Keratinocyte (primary cell): ENCODE measurements at regions not wholly inside any gene's neighbourhood (a gene's known extent, or its start where the extent isn't known, plus 50 kb on each side); places are given as distances from the start of the nearest gene placed in this dataset.

Source experiments
- DNase-seq: peaks from one replicate; pipeline ENCODE4 v3.0.0-alpha.2; 2011; ENCODE audit warnings: low read depth, missing footprints, low spot score
- FAIRE-seq: peaks from 2 replicates; lab custom pipeline; 2011; peaks lifted over from hg19 to GRCh38; lab: Jason Lieb, UNC
- H2AFZ ChIP-seq: 2 replicates; pipeline ENCODE4 v1.6.0; 2012; ENCODE audit warnings: low read length, control low read depth, inconsistent platforms; ENCODE audit not compliant: control insufficient read depth
- H3K27ac ChIP-seq: 2 replicates; pipeline ENCODE4 v1.5.1; 2011; ENCODE audit warnings: low read length; ENCODE audit not compliant: control insufficient read depth, insufficient read depth
- H3K27me3 ChIP-seq: 3 replicates; pipeline ENCODE4 v1.6.0; 2011; ENCODE audit warnings: low read length; ENCODE audit not compliant: control insufficient read depth, insufficient read depth; ENCODE audit errors: extremely low read depth
- H3K36me3 ChIP-seq, 2 experiments: 2 replicates in 1 of 2; 3 replicates in 1 of 2; pipeline ENCODE4 v1.5.1; 2011; ENCODE audit warnings: low read length in 2 of 2, mild to moderate bottlenecking in 1 of 2; ENCODE audit not compliant: control insufficient read depth in 2 of 2, insufficient read depth in 2 of 2; ENCODE audit errors: extremely low read depth in 1 of 2
- H3K4me1 ChIP-seq: 3 replicates; pipeline ENCODE4 v1.5.1; 2011; ENCODE audit warnings: low read length; ENCODE audit not compliant: control insufficient read depth, insufficient read depth; ENCODE audit errors: extremely low read depth
- H3K4me2 ChIP-seq: 3 replicates; pipeline ENCODE4 v1.6.0; 2011; ENCODE audit warnings: low read depth, low read length; ENCODE audit not compliant: control insufficient read depth, insufficient read depth; ENCODE audit errors: extremely low read depth
- H3K4me3 ChIP-seq, 3 experiments: fragments of 200-600 bp in 1 of 3; sonication (generic) in 1 of 3; 2 replicates in 2 of 3; 3 replicates in 1 of 3; pipeline ENCODE4 v1.5.1; 2011 to 2016; ENCODE audit warnings: low read length in 3 of 3, mild to moderate bottlenecking in 3 of 3, control low read depth in 2 of 3, inconsistent platforms in 1 of 3, low read depth in 1 of 3, mixed read lengths in 1 of 3, mixed run types in 1 of 3, moderate library complexity in 1 of 3; ENCODE audit not compliant: control insufficient read depth in 2 of 3, insufficient read depth in 2 of 3; ENCODE audit errors: extremely low read depth in 1 of 3
- H3K79me2 ChIP-seq: 2 replicates; pipeline ENCODE4 v1.6.0; 2012; ENCODE audit warnings: low read length; ENCODE audit not compliant: control insufficient read depth, insufficient read depth
- H3K9ac ChIP-seq: 3 replicates; pipeline ENCODE4 v1.6.0; 2011; ENCODE audit warnings: low read length; ENCODE audit not compliant: control insufficient read depth, insufficient read depth; ENCODE audit errors: extremely low read depth
- H3K9me1 ChIP-seq: 3 replicates; pipeline ENCODE4 v1.6.0; 2011; ENCODE audit warnings: low read length; ENCODE audit not compliant: control insufficient read depth, insufficient read depth; ENCODE audit errors: extremely low read depth
- H3K9me3 ChIP-seq: 2 replicates; pipeline ENCODE4 v1.5.1; 2012; ENCODE audit warnings: low read depth, low read length; ENCODE audit not compliant: control insufficient read depth
- H4K20me1 ChIP-seq: 3 replicates; pipeline ENCODE4 v1.6.0; 2011; ENCODE audit warnings: low read length; ENCODE audit not compliant: control insufficient read depth, insufficient read depth; ENCODE audit errors: extremely low read depth
- EZH2 ChIP-seq: IDR thresholded peaks from one replicate; pipeline ENCODE4 v1.6.1; 2012; ENCODE audit warnings: inconsistent platforms, mild to moderate bottlenecking, low read length, moderate library complexity
- dilution Hi-C: fragments of 300-500 bp; cut with MboI; formaldehyde crosslinking; loops from one replicate; pipeline ENCODE4 v1.7.0; 2020; ENCODE audit warnings: low sequenced_read_pairs; ENCODE audit not compliant: extremely low pct_ligation_motif_present
- TF ChIP-seq, protein P1 (sequence below), 3 experiments: IDR thresholded peaks in 1 of 3; conservative IDR thresholded peaks in 1 of 3; optimal IDR thresholded peaks in 1 of 3; 2 replicates in 2 of 3; 3 replicates in 1 of 3; pipeline versions ENCODE3 to v1.5.1; 2011; ENCODE audit warnings: low read length in 3 of 3, mild to moderate bottlenecking in 3 of 3, moderate library complexity in 2 of 3, control low read depth in 1 of 3, inconsistent platforms in 1 of 3; ENCODE audit not compliant: insufficient read depth in 2 of 3; ENCODE audit errors: extremely low read depth in 1 of 3

DNA sequence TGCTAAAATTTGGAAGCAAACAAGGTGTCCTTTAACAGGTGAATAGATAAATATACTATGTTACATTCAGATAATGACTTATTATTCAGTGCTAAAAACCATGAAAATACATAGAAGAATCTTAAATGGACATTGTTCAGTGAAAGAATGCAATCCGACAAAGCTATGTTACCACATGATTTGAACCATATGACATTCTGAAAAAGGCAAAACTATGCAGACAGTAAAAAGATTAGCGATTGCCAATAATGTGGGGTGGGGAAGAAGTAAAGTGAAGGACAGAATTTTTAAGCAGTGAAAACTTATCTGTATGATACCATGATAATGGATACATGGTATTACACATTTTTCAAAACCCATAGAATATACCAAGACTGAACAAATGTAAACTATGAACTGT, 926.9 kb downstream of the FAT4 start:
- H3K9ac ChIP-seq: no peak overlapping the region

DNA sequence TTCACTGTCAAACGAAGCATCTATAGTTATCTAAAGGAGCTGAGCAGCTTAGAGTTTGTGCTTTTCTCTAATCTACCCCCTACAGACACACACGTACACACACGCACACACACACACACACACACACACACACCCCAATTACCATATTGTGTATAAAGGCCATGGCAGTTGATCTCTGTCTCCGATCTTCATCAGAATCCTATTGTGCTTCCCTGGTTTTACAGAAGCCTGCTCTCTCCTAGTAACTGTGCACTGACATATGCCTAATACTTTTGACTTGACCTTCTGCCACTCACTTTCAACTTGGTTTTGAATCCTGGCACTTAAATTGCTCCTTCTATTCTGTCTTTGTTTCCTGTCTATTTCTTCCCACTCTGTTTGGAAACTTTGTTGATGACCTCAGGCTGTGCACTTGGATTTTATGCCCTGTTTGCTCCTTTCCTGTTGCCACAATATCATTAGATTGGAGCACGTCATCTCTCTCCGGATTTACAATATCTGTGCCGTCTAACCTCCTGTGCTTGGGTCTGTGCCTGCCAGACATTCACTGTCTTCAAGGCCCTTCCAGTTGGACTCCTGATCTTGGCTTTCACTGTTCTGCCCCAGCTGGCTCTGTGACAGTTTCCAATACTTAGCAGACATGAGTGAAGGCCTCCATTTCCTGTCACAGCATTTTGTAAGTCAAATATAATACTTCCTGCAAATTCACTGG, 928.1 kb downstream of the FAT4 start:
- Histone ChIP-seq H3K9me1 (no peaks in the 10 kb centered on the region), H3K4me2 (no peak overlapping the region), H3K9me3 (no peaks in the 10 kb centered on the region), H2AFZ (no peak overlapping the region), H3K79me2 (no peaks in the 10 kb centered on the region), H3K4me3 (no peak overlapping the region), H3K9ac (no peak overlapping the region), H3K4me1 (no peaks in the 10 kb centered on the region), H4K20me1 (no peaks in the 10 kb centered on the region), H3K36me3 (no peaks in the 10 kb centered on the region), H3K27me3 (no peaks in the 10 kb centered on the region), H3K27ac (no peak overlapping the region)
- FAIRE-seq: no peak
- no peak for DNase-seq
- dilution Hi-C loops: no loop called here
- TF ChIP-seq EZH2: no peak
- TF ChIP-seq, protein P1, sequence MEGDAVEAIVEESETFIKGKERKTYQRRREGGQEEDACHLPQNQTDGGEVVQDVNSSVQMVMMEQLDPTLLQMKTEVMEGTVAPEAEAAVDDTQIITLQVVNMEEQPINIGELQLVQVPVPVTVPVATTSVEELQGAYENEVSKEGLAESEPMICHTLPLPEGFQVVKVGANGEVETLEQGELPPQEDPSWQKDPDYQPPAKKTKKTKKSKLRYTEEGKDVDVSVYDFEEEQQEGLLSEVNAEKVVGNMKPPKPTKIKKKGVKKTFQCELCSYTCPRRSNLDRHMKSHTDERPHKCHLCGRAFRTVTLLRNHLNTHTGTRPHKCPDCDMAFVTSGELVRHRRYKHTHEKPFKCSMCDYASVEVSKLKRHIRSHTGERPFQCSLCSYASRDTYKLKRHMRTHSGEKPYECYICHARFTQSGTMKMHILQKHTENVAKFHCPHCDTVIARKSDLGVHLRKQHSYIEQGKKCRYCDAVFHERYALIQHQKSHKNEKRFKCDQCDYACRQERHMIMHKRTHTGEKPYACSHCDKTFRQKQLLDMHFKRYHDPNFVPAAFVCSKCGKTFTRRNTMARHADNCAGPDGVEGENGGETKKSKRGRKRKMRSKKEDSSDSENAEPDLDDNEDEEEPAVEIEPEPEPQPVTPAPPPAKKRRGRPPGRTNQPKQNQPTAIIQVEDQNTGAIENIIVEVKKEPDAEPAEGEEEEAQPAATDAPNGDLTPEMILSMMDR (optimal IDR thresholded peaks at IDR 0.05 in 1 of 3, IDR thresholded peaks at IDR 0.05 in 1 of 3, conservative IDR thresholded peaks at IDR 0.05 in 1 of 3; ENCODE audit: extremely low read depth in 1 of 3, insufficient read depth in 2 of 3, low read length in 3 of 3): no peak

More for the DNA sequence above, 926.9 kb downstream of the FAT4 start:
- DNase-seq (no peak), FAIRE-seq (no peak)
- no peak overlapping the region for H2AFZ ChIP-seq
- no peaks in the 10 kb centered on the region for H3K36me3 ChIP-seq
- no peak overlapping the region for H3K27ac ChIP-seq
- TF ChIP-seq EZH2: no peak
- TF ChIP-seq, protein P1 (optimal IDR thresholded peaks at IDR 0.05 in 1 of 3, IDR thresholded peaks at IDR 0.05 in 1 of 3, conservative IDR thresholded peaks at IDR 0.05 in 1 of 3; ENCODE audit: extremely low read depth in 1 of 3, insufficient read depth in 2 of 3, low read length in 3 of 3): no peak
- H3K9me1 ChIP-seq: no peaks in the 10 kb centered on the region
- no peaks in the 10 kb centered on the region for H4K20me1 ChIP-seq
- H3K4me1 ChIP-seq: no peaks in the 10 kb centered on the region
- no peak overlapping the region for H3K4me3 ChIP-seq
- no peaks in the 10 kb centered on the region for H3K27me3 ChIP-seq
- dilution Hi-C loops: no loop called here
- H3K9me3 ChIP-seq: no peaks in the 10 kb centered on the region
- no peak overlapping the region for H3K4me2 ChIP-seq
- no peaks in the 10 kb centered on the region for H3K79me2 ChIP-seq
